NCI-H1417 (cell line): ENCODE measurements at regions not wholly inside any gene's neighbourhood (a gene's known extent, or its start where the extent isn't known, plus 50 kb on each side); places are given as distances from the start of the nearest gene placed in this dataset.

Experiments
- DNase-seq, 3 experiments: peaks; one replicate each; lab custom pipeline; 2025; lab: John Stamatoyannopoulos, UW

DNA sequence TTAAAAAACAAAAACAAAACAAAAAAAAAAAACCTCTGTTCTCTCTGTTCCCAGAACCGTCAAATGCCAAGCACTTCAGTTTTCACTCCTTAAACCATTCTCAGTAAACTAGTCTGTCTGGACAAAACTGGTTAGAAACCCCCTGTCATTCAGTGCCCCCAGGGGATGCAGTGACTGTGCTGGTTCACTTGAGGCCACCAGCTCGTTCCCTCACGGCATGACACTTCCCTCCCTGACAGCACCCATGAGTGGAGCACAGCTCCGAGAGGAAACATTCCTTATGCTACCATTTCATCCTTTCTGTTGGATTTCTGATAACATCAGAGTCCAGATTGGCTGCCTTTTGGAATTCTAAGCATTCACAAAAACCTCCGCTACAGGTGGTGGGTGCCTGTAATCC is 244.0 kb upstream of the TPM1 start:
- DNase-seq, result no peak

DNA sequence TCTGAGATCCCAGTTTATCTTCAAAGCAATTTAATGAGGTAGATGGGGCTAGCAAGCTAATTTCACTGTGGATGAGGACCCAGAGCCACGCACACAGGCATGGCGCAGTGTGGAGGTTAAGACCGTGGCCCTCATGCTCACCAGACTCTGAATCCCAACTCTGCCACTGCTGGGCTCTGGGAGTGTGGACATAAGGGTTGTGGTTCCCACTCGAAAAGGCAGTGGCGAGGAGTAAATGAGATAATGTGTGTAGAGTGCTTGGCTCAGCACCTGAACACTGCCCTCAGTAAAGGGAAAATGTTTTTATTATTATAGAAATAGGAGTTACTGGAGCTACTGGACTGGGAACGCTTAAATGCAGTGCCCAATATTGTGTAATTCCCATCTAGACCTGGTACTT is 243.5 kb upstream of the TPM1 start:
- peak in 1 of 3 experiments; percentile 69 for DNase-seq

DNA sequence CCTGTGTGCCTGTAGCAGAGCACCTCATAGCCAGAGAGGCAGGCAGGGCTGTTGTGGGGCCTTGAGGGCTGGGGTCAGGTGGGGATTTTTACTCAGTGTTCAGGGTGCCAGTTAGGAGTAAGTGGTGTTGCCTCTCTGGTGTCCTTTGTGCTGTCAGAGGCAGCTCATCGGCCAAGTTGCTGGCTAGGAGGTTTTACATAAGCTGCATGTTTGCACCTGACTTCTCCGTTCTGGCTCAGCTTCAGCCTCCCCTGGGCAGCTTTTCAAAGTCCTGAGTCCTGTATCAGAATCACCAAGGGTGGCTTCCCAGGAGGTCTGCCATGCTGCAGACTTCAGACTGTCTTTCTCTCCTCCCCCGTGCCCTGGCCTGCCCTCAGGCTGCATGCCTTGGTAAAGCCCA is 242.6 kb upstream of the TPM1 start:
- DNase-seq, result no peak

GRCh38 chr15:62802612-62803011 is 239.9 kb upstream of the TPM1 start:
- no peak for DNase-seq

DNA sequence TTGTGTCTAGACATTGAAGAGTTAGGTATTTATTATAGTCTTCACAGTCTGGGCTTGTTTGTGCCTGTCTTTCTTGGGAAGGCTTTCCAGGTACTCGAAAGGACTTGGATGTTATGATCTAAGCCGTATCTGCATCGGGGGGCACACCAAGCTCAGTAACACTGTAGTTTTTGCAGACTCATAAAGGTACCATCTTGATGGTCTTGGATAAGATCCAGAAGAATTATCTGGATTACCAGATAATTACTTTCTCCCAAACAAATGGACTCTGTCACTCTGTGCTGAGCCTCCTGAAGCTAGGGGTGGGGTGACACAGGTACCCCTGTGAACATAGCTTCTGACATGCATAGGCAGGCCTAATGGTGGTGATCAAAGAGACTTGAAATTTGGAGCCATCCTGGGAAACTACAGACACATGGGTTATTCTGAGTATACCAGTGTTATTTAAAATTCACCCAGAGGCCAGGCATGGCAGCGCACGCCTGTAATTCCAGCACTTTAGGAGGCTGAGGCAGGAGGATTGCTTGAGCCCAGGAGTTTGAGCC is 238.6 kb upstream of the TPM1 start:
- no peak for DNase-seq

DNA sequence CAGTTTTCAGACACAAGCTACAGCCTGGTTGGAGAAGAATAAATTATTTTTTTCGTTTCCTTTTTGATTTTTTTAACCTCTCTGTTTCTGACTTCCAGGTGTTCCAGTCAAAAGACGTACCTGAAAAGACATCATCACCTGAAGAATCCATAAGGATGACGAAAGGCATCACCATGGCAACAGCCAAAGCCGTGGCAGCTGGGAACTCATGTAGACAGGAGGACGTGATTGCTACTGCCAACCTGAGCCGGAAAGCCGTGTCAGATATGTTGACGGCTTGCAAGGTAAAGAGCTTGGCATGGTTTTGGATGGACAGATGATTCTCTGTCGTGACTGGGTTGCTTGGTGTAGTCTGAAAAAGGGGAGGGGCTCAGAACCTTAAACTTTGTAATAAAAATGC is 237.0 kb upstream of the TPM1 start:
- no peak for DNase-seq

GRCh38 chr15:62807539-62808130 is 234.9 kb upstream of the TPM1 start:
- DNase-seq, result no peak

- DNase-seq, result no peak
These were observed 233.2 kb upstream of the TPM1 start for GRCh38 chr15:62809115-62809967.

- DNase-seq, result no peak
These were observed 232.6 kb upstream of the TPM1 start for GRCh38 chr15:62809968-62810260.

- DNase-seq, result no peak
These were observed 230.1 kb upstream of the TPM1 start for GRCh38 chr15:62812515-62812835.

DNA sequence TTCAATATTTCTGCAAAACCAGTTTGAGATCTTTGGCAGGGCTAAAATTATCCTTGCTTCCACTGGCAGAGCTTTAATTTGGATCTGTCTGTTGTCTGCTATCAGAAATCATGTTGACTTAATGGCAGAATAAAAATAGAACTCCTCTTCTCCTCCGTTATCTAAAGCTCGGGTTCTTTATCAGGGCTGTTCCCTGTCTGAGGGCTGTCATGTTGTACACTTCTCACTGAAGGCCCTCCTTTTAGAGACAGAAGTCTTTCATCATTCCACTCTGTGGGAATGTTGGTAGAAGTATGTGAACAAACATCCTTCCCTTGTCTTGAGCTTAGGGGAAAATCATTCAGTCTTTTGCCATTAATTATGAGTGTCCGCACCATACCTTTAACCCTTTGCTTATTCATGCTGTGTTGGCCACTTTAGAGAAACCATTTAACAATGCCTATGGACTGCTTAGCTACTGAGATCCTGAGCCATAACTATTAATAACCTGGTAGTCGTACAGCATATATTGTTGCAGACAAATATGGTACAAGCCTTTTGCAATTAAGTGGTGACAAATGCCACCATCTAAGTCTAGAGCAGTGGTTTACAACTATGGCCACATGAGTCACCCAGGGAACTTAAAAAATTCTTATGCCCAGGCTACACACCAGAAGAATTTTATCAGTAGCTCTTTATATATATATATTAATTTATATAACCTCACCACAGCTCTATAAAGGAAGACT is 226.0 kb upstream of the TPM1 start:
- DNase-seq, result no peak

- DNase-seq, result no peak
These were observed 223.9 kb upstream of the TPM1 start for GRCh38 chr15:62818691-62819090.

- no peak for DNase-seq
These were observed 221.0 kb upstream of the TPM1 start for GRCh38 chr15:62821384-62822131.

GRCh38 chr15:62822228-62822627 is 220.3 kb upstream of the TPM1 start:
- no peak for DNase-seq

GRCh38 chr15:62823561-62823960 is 219.0 kb upstream of the TPM1 start:
- DNase-seq, result peak in 1 of 3 experiments; percentile 9

- DNase-seq, result no peak
These were observed 218.2 kb upstream of the TPM1 start for GRCh38 chr15:62824111-62825015.

DNA sequence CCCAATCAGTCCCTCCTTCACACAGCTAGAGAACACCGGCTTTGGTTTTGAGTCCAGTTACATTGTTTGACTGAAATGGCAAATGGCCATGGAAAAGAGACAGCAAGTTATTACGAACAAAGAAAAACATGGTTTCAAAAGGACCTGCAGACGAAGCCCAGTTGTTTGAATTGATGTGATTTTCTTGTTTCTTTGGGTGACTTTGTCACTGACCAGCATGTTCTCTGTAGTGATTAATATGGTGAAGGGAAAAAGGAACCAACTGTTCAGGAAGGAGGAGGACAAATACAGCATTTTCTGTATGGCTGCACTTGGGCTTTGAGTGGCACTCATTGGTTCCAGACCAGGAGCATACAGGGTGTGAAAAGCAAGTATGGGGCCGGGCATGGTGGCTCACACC is 217.4 kb upstream of the TPM1 start:
- no peak for DNase-seq

DNA sequence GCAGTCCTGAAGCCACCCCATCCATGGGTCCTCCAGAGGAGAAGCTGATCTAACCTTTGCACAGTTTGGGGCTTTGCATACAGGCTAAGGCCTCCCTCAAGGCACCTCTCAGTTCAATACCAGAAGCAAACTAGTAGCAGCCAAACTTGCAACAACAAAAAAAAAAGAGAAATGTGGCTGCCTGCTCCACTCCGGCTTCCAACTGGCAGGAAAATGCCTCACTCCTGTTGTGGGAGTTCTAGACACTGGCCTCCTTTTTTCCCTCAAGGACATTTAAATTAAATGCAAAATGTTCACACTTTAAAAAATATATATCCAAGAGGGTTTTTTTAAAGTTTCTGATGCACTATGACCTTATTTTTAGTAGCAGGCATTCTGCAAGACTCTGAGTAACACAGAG is 216.0 kb upstream of the TPM1 start:
- DNase-seq, result no peak

DNA sequence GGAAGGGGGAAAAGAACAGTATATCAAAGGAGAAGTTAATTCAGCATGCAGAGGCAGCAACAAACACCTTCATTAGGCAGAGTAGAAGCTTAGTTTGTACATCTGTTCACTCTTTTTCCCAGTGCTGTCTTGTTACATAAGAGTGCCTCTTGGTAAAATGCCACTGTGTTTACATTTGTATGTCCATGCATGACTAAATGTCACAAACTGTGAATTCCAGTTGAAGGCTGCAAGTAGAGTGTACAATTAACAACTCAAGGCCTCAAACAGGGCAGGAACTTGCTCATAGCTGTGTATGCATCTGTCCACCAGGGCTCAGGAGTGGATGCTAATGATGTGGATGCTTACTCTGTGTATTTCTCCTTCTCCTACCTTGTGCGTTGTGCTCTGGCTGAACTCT is 214.2 kb upstream of the TPM1 start:
- peak in 2 of 3 experiments; percentile 8 to 18 for DNase-seq

GRCh38 chr15:62832231-62832630 is 210.3 kb upstream of the TPM1 start:
- no peak for DNase-seq

GRCh38 chr15:62833646-62834045 is 208.9 kb upstream of the TPM1 start:
- DNase-seq, result no peak
